GM23338 (cell line): ENCODE measurements at regions not wholly inside any gene's neighbourhood (a gene's known extent, or its start where the extent isn't known, plus 50 kb on each side); places are given as distances from the start of the nearest gene placed in this dataset.

Experiments
- ATAC-seq: fragments of 200-7000 bp; cut with Tn5 transposase; 3 replicates; pipeline ENCODE4 v1.9.1; 2020
- DNase-seq: peaks from one replicate; pipeline ENCODE4 v3.0.0-alpha.2; 2015; ENCODE audit warnings: low spot score
- H2AFZ ChIP-seq: fragments of 200-600 bp; sonication (generic); 2 replicates; pipeline ENCODE4 v1.8.0; 2016; ENCODE audit warnings: antibody characterized with exemption, mild to moderate bottlenecking, moderate library complexity
- H3F3A ChIP-seq: fragments of 200-600 bp; sonication (generic); replicated peaks from 2 replicates; pipeline ENCODE4 v1.8.0; 2017; ENCODE audit warnings: antibody characterized with exemption, mixed run types, low read depth
- H3K27ac ChIP-seq: fragments of 200-600 bp; sonication (generic); 2 replicates; pipeline ENCODE4 v1.6.1; 2016; ENCODE audit warnings: low read depth
- H3K27me3 ChIP-seq: fragments of 200-600 bp; sonication (generic); 2 replicates; pipeline ENCODE4 v1.8.0; 2016; ENCODE audit warnings: mild to moderate bottlenecking, mixed run types, moderate library complexity; ENCODE audit not compliant: insufficient read depth
- H3K36me3 ChIP-seq: fragments of 200-600 bp; sonication (generic); 2 replicates; pipeline ENCODE4 v1.8.0; 2016; ENCODE audit warnings: mild to moderate bottlenecking; ENCODE audit not compliant: insufficient read depth
- H3K4me1 ChIP-seq: fragments of 200-600 bp; sonication (generic); 2 replicates; pipeline ENCODE4 v1.8.0; 2016; ENCODE audit warnings: mild to moderate bottlenecking, moderate library complexity; ENCODE audit not compliant: insufficient read depth
- H3K4me2 ChIP-seq: fragments of 200-600 bp; sonication (generic); 2 replicates; pipeline ENCODE4 v1.7.1; 2017; ENCODE audit warnings: mixed run types
- H3K4me3 ChIP-seq: fragments of 200-600 bp; sonication (generic); 2 replicates; pipeline ENCODE4 v1.6.1; 2016; ENCODE audit warnings: mixed run types
- H3K79me2 ChIP-seq: fragments of 200-600 bp; sonication (generic); replicated peaks from 2 replicates; pipeline ENCODE4 v1.8.0; 2017; ENCODE audit warnings: mild to moderate bottlenecking; ENCODE audit not compliant: insufficient read depth
- H3K9me2 ChIP-seq: fragments of 200-600 bp; sonication (generic); 2 replicates; pipeline ENCODE4 v1.8.0; 2017; ENCODE audit not compliant: insufficient read depth
- H4K20me1 ChIP-seq: fragments of 200-600 bp; sonication (generic); replicated peaks from 2 replicates; pipeline ENCODE4 v1.8.0; 2017; ENCODE audit warnings: mild to moderate bottlenecking; ENCODE audit not compliant: insufficient read depth
- H3K27ac Mint-ChIP-seq: 2 replicates; pipeline ENCODE4 v1.8.0; 2020; ENCODE audit warnings: inconsistent platforms, mild to moderate bottlenecking, moderate library complexity, mixed read lengths
- H3K27me3 Mint-ChIP-seq: 3 replicates; pipeline ENCODE4 v1.8.0; 2022; ENCODE audit warnings: low read depth, mild to moderate bottlenecking, moderate library complexity, mixed read lengths, inconsistent platforms; ENCODE audit not compliant: insufficient read depth, poor library complexity
- H3K36me3 Mint-ChIP-seq: 3 replicates; pipeline ENCODE4 v1.8.0; 2021; ENCODE audit warnings: low read depth, mild to moderate bottlenecking, inconsistent platforms, moderate library complexity, mixed read lengths
- H3K4me1 Mint-ChIP-seq: 3 replicates; pipeline ENCODE4 v1.8.0; 2020; ENCODE audit warnings: mild to moderate bottlenecking, inconsistent platforms, mixed read lengths
- H3K4me3 Mint-ChIP-seq: 3 replicates; pipeline ENCODE4 v1.8.0; 2021; ENCODE audit warnings: moderate library complexity, mild to moderate bottlenecking, inconsistent platforms, mixed read lengths
- H3K9me3 Mint-ChIP-seq: 3 replicates; pipeline ENCODE4 v1.8.0; 2020; ENCODE audit warnings: moderate library complexity, mild to moderate bottlenecking, inconsistent platforms, mixed read lengths
- EZH2 ChIP-seq: fragments of 200-600 bp; sonication (generic); IDR thresholded peaks from one replicate; pipeline ENCODE4 v1.8.0; 2017; ENCODE audit warnings: antibody characterized with exemption, mild to moderate bottlenecking, low read depth; ENCODE audit not compliant: unreplicated experiment
- EZH2phosphoT487 ChIP-seq: fragments of 200-600 bp; sonication (generic); IDR thresholded peaks from one replicate; pipeline ENCODE4 v1.8.1; 2018; ENCODE audit warnings: antibody characterized with exemption; ENCODE audit not compliant: unreplicated experiment
- JUNB ChIP-seq: IDR thresholded peaks from one replicate; pipeline ENCODE4 v1.6.1; 2016; ENCODE audit warnings: antibody characterized with exemption; ENCODE audit not compliant: unreplicated experiment
- NANOG ChIP-seq: IDR thresholded peaks from 2 replicates; pipeline ENCODE4 v1.6.1; 2016; ENCODE audit warnings: antibody characterized with exemption, borderline replicate concordance
- POLR2AphosphoS5 ChIP-seq: IDR thresholded peaks from 2 replicates; pipeline ENCODE4 v1.6.1; 2016; ENCODE audit warnings: antibody characterized with exemption, low read depth
- ZNF331 ChIP-seq: fragments of 250-450 bp; sonication (Bioruptor Pico); IDR thresholded peaks from 2 replicates; pipeline ENCODE4 v1.5.0; 2020; ENCODE audit warnings: low read depth, mild to moderate bottlenecking, moderate library complexity
- TF ChIP-seq, protein P1 (sequence below), 2 experiments: fragments of 200-600 bp in 1 of 2; sonication (generic) in 1 of 2; conservative IDR thresholded peaks; 2 replicates each; pipeline versions ENCODE4 v1.5.1 to v1.6.1; 2016 to 2017; ENCODE audit warnings: antibody characterized with exemption in 2 of 2, low read depth in 2 of 2, mild to moderate bottlenecking in 2 of 2, moderate library complexity in 1 of 2

DNA sequence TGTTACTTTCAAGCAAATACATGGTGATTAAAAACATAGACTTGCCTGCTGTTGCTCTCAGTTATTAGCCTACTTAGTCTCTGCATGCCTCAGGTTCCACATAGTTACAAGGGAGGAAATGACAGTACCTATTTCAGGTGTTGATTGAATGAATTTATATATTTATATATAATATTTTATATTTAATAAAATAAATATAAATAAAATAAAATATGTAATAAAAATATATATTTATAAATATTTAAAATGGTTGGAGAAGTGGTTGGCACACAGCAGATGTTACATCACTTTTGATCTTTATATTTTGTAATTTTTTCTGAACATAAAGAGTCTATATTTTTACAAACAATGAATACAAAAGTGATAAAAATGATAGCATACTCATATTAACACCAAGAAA lies 716.0 kb upstream of the EYS start:
- H3K79me2 ChIP-seq: no peaks in the 10 kb centered on the region
- Mint-ChIP-seq H3K27ac (no peak overlapping the region), H3K9me3 (peaks cover 27% of the 10 kb centered on the region; the same call in 2 of the 3 replicates), H3K4me3 (no peak overlapping the region), H3K36me3 (0 out of 3 replicates have a peak, but pooled peaks cover 8% of the 10 kb centered on the region), H3K4me1 (no peaks in the 10 kb centered on the region), H3K27me3 (peaks cover 2% of the 10 kb centered on the region)
- ATAC-seq: no peak
- H3F3A ChIP-seq: no peaks in the 10 kb centered on the region
- H2AFZ ChIP-seq: no peak overlapping the region
- H3K4me3 ChIP-seq: no peak overlapping the region
- TF ChIP-seq EZH2: no peak
- no peaks in the 10 kb centered on the region for H3K27me3 ChIP-seq
- no peaks in the 10 kb centered on the region for H3K4me1 ChIP-seq
- H3K9me2 ChIP-seq: no peaks in the 10 kb centered on the region
- no peak overlapping the region for H3K27ac ChIP-seq
- no peaks in the 10 kb centered on the region for H3K36me3 ChIP-seq
- no peaks in the 10 kb centered on the region for H4K20me1 ChIP-seq
- no peak for DNase-seq
- no peak overlapping the region for H3K4me2 ChIP-seq

DNA sequence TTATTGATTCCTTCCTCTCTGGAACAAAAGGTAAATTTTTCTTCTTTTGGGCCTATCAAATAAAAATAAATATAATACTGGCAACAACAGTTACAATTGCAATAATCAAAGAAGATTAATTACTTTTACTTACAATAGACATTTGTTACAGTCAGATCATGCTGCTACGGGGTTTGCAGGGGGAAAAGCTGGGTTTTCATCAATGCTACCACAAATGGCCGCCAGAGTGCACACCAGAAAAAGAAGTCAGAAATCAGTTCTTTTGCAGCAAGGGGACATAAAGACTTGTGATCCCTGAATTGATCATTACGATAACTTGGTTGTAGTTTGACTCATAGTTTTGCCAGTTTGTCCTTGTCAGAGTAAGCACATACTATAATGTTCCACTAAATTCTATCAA lies 714.5 kb upstream of the EYS start:
- Histone ChIP-seq H3K36me3 (no peaks in the 10 kb centered on the region), H3K4me2 (no peak overlapping the region), H4K20me1 (no peaks in the 10 kb centered on the region), H2AFZ (no peak overlapping the region), H3F3A (no peaks in the 10 kb centered on the region), H3K27me3 (no peaks in the 10 kb centered on the region), H3K79me2 (no peaks in the 10 kb centered on the region), H3K27ac (no peak overlapping the region), H3K4me3 (no peak overlapping the region), H3K4me1 (no peaks in the 10 kb centered on the region), H3K9me2 (no peaks in the 10 kb centered on the region)
- DNase-seq: peak; percentile 58
- Mint-ChIP-seq H3K27ac (no peak overlapping the region), H3K27me3 (peaks cover 2% of the 10 kb centered on the region), H3K9me3 (peaks cover 21% of the 10 kb centered on the region; the same call in 2 of the 3 replicates), H3K4me1 (no peaks in the 10 kb centered on the region), H3K4me3 (no peak overlapping the region), H3K36me3 (0 out of 3 replicates have a peak, but pooled peaks cover 5% of the 10 kb centered on the region)
- ATAC-seq: peak; percentile 42
- TF ChIP-seq ZNF331 (no peak), EZH2phosphoT487 (no peak), NANOG (no peak)
- TF ChIP-seq, protein P1, sequence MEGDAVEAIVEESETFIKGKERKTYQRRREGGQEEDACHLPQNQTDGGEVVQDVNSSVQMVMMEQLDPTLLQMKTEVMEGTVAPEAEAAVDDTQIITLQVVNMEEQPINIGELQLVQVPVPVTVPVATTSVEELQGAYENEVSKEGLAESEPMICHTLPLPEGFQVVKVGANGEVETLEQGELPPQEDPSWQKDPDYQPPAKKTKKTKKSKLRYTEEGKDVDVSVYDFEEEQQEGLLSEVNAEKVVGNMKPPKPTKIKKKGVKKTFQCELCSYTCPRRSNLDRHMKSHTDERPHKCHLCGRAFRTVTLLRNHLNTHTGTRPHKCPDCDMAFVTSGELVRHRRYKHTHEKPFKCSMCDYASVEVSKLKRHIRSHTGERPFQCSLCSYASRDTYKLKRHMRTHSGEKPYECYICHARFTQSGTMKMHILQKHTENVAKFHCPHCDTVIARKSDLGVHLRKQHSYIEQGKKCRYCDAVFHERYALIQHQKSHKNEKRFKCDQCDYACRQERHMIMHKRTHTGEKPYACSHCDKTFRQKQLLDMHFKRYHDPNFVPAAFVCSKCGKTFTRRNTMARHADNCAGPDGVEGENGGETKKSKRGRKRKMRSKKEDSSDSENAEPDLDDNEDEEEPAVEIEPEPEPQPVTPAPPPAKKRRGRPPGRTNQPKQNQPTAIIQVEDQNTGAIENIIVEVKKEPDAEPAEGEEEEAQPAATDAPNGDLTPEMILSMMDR (conservative IDR thresholded peaks at IDR 0.05; ENCODE audit: low read depth in 2 of 2): peak; percentile 63 to 66

DNA sequence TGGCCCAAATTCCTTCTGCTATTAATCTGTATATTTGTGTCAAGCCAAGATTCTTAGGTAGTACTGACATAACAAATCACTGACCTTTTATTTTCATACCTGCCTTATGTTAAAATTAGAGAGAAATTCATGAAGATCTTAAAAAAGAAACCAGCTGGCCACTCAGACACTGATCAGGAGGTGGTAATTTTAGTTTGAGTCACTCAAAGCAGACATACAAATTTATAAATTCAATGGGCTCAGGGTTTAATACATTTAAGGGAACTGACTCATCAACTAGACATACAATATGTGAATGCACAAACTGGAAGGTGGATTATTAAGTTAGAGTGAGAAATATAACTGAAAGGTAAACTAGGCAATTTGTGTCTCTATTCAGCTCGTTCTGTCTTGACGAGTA lies 711.9 kb upstream of the EYS start:
- no peak overlapping the region for H3K4me3 ChIP-seq
- H3K4me3 Mint-ChIP-seq: no peak overlapping the region
- no peaks in the 10 kb centered on the region for H3K27me3 Mint-ChIP-seq
- H3F3A ChIP-seq: no peaks in the 10 kb centered on the region
- no peak overlapping the region for H3K4me2 ChIP-seq
- H3K36me3 ChIP-seq: no peaks in the 10 kb centered on the region
- H3K79me2 ChIP-seq: no peaks in the 10 kb centered on the region
- no peak overlapping the region for H3K27ac ChIP-seq
- no peaks in the 10 kb centered on the region for H4K20me1 ChIP-seq
- DNase-seq (no peak), ATAC-seq (no peak)
- H3K36me3 Mint-ChIP-seq: no peaks in the 10 kb centered on the region
- no peak overlapping the region for H3K27ac Mint-ChIP-seq
- no peaks in the 10 kb centered on the region for H3K27me3 ChIP-seq
- H3K9me3 Mint-ChIP-seq: peaks cover 11% of the 10 kb centered on the region; the same call in 2 of the 3 replicates
- no peaks in the 10 kb centered on the region for H3K4me1 Mint-ChIP-seq
- H3K4me1 ChIP-seq: no peaks in the 10 kb centered on the region
- H3K9me2 ChIP-seq: no peaks in the 10 kb centered on the region
- no peak for TF ChIP-seq JUNB
- no peak for TF ChIP-seq EZH2
- no peak for TF ChIP-seq POLR2AphosphoS5
- H2AFZ ChIP-seq: no peak overlapping the region
